GM12892 (cell line): ENCODE measurements at regions not wholly inside any gene's neighbourhood (a gene's known extent, or its start where the extent isn't known, plus 50 kb on each side); places are given as distances from the start of the nearest gene placed in this dataset.
"Not testable (repeated sequence)": the region's sequence is repeated elsewhere in the genome, so short reads cannot be mapped to it uniquely, and the experiment has no call there.

Experiments used
- DNase-seq: peaks from one replicate; pipeline ENCODE4 v3.0.0; 2011; ENCODE audit not compliant: insufficient read length
- FAIRE-seq: peaks from 2 replicates; lab custom pipeline; 2011; peaks lifted over from hg19 to GRCh38; lab: Jason Lieb, UNC
- POLR2A ChIP-seq: IDR thresholded peaks from 2 replicates; pipeline ENCODE4 v1.6.1; 2011; ENCODE audit warnings: low read depth, low read length, control low read depth
- POLR2AphosphoS5 ChIP-seq: IDR thresholded peaks from 2 replicates; pipeline ENCODE4 v1.6.1; 2011; ENCODE audit warnings: low read depth, low read length, control low read depth
- TAF1 ChIP-seq: IDR thresholded peaks from 2 replicates; pipeline ENCODE4 v1.6.1; 2011; ENCODE audit warnings: low read depth, mild to moderate bottlenecking, control low read depth, low read length, borderline replicate concordance

GRCh38 chr1:831522-831921, 92.2 kb upstream of the SAMD11 start:
- DNase-seq (no peak), FAIRE-seq (no peak)
- TF ChIP-seq TAF1 (no peak), POLR2AphosphoS5 (no peak), POLR2A (no peak)

GRCh38 chr1:832136-832535, 91.6 kb upstream of the SAMD11 start:
- FAIRE-seq (no peak), DNase-seq (no peak)
- TF ChIP-seq POLR2A: no peak
- no peak for TF ChIP-seq TAF1
- no peak for TF ChIP-seq POLR2AphosphoS5

- not testable (repeated sequence) for DNase-seq, FAIRE-seq
These were observed 90.5 kb upstream of the SAMD11 start for GRCh38 chr1:833226-833625.

GRCh38 chr1:835509-835908, 88.2 kb upstream of the SAMD11 start:
- FAIRE-seq, DNase-seq: not testable (repeated sequence)

GRCh38 chr1:837601-838000, 86.1 kb upstream of the SAMD11 start:
- DNase-seq, FAIRE-seq: not testable (repeated sequence)

GRCh38 chr1:838291-838690, 85.4 kb upstream of the SAMD11 start:
- FAIRE-seq, DNase-seq: not testable (repeated sequence)

GRCh38 chr1:840592-840991, 83.1 kb upstream of the SAMD11 start:
- DNase-seq, FAIRE-seq: not testable (repeated sequence)

GRCh38 chr1:841671-842425, 81.9 kb upstream of the SAMD11 start:
- not testable (repeated sequence) for DNase-seq, FAIRE-seq

GRCh38 chr1:842799-843198, 80.9 kb upstream of the SAMD11 start:
- DNase-seq, FAIRE-seq: not testable (repeated sequence)

GRCh38 chr1:843946-844345, 79.8 kb upstream of the SAMD11 start:
- DNase-seq, FAIRE-seq: not testable (repeated sequence)

GRCh38 chr1:844472-845026, 79.2 kb upstream of the SAMD11 start:
- TF ChIP-seq POLR2A (no peak), POLR2AphosphoS5 (no peak), TAF1 (no peak)
- FAIRE-seq (no peak), DNase-seq (no peak)

GRCh38 chr1:845641-846040, 78.1 kb upstream of the SAMD11 start:
- DNase-seq, FAIRE-seq: not testable (repeated sequence)

GRCh38 chr1:849873-850272, 73.8 kb upstream of the SAMD11 start:
- DNase-seq, FAIRE-seq: not testable (repeated sequence)

GRCh38 chr1:850318-850717, 73.4 kb upstream of the SAMD11 start:
- FAIRE-seq, DNase-seq: not testable (repeated sequence)

- not testable (repeated sequence) for FAIRE-seq, DNase-seq
These were observed 72.3 kb upstream of the SAMD11 start for GRCh38 chr1:851398-851797.

GRCh38 chr1:851841-852240, 71.9 kb upstream of the SAMD11 start:
- not testable (repeated sequence) for DNase-seq, FAIRE-seq

GRCh38 chr1:855202-855981, 68.3 kb upstream of the SAMD11 start:
- not testable (repeated sequence) for DNase-seq, FAIRE-seq

GRCh38 chr1:856541-857057, 67.1 kb upstream of the SAMD11 start:
- not testable (repeated sequence) for FAIRE-seq, DNase-seq
